Smooth muscle cell (in vitro differentiated cells): ENCODE measurements at regions not wholly inside any gene's neighbourhood (a gene's known extent, or its start where the extent isn't known, plus 50 kb on each side); places are given as distances from the start of the nearest gene placed in this dataset.

Experiments
- DNase-seq: peaks from one replicate; lab custom pipeline; 2025; ENCODE audit not compliant: unreplicated experiment; lab: John Stamatoyannopoulos, UW
- H2AFZ ChIP-seq: fragments of 200-600 bp; sonication (generic); 2 replicates; pipeline ENCODE4 v1.6.0; 2016; ENCODE audit warnings: antibody characterized with exemption, low read depth, mild to moderate bottlenecking
- H3F3A ChIP-seq: fragments of 200-600 bp; sonication (generic); 2 replicates; pipeline ENCODE4 v1.6.0; 2017; ENCODE audit warnings: antibody characterized with exemption, low read depth
- H3K27ac ChIP-seq: fragments of 200-600 bp; sonication (generic); 2 replicates; pipeline ENCODE4 v1.5.1; 2016; ENCODE audit warnings: low read depth, mild to moderate bottlenecking
- H3K27me3 ChIP-seq: fragments of 200-600 bp; sonication (generic); 2 replicates; pipeline ENCODE4 v1.6.1; 2016; ENCODE audit warnings: low read depth, mild to moderate bottlenecking
- H3K36me3 ChIP-seq: fragments of 200-600 bp; sonication (generic); 2 replicates; pipeline ENCODE4 v1.5.1; 2016; ENCODE audit warnings: low read depth
- H3K4me1 ChIP-seq: fragments of 200-600 bp; sonication (generic); 2 replicates; pipeline ENCODE4 v1.5.1; 2016; ENCODE audit warnings: low read depth
- H3K4me2 ChIP-seq: fragments of 200-600 bp; sonication (generic); 2 replicates; pipeline ENCODE4 v1.6.0; 2016; ENCODE audit warnings: mild to moderate bottlenecking
- H3K4me3 ChIP-seq: fragments of 200-600 bp; sonication (generic); 2 replicates; pipeline ENCODE4 v1.5.1; 2016; ENCODE audit warnings: mild to moderate bottlenecking
- H3K79me2 ChIP-seq: fragments of 200-600 bp; sonication (generic); 2 replicates; pipeline ENCODE4 v1.6.0; 2016; ENCODE audit warnings: low read depth, mild to moderate bottlenecking
- H3K9ac ChIP-seq: fragments of 200-600 bp; sonication (generic); 2 replicates; pipeline ENCODE4 v1.6.0; 2016; ENCODE audit warnings: low read depth
- H3K9me3 ChIP-seq: fragments of 200-600 bp; sonication (generic); replicated peaks from 2 replicates; pipeline ENCODE4 v1.5.1; 2016; ENCODE audit warnings: low read depth
- H4K20me1 ChIP-seq: fragments of 200-600 bp; sonication (generic); 2 replicates; pipeline ENCODE4 v1.6.0; 2016; ENCODE audit warnings: low read depth
- CTCF ChIP-seq: fragments of 200-600 bp; sonication (generic); IDR thresholded peaks from 2 replicates; pipeline ENCODE4 v1.5.1; 2017; ENCODE audit warnings: borderline replicate concordance, mild to moderate bottlenecking, antibody characterized with exemption; ENCODE audit not compliant: insufficient read depth, poor library complexity, severe bottlenecking
- WGBS: methylation state at CpG from one replicate; pipeline ENCODE4 v1.1.7; 2016; ENCODE audit warnings: low lambda C conversion rate; 5-methylcytosine and 5-hydroxymethylcytosine counted together

- no peaks in the 10 kb centered on the region for H3K27me3 ChIP-seq
- no peaks in the 10 kb centered on the region for H3K4me1 ChIP-seq
- WGBS, result 53% methylated on average over 1 of the region's 1 CpG
These were observed 217.5 kb downstream of the RAP2B start for GRCh38 chr3:153379516-153379915.

GRCh38 chr3:153385343-153385742, 223.3 kb downstream of the RAP2B start:
- Histone ChIP-seq H3K79me2 (no peaks in the 10 kb centered on the region), H3K4me2 (no peak overlapping the region), H4K20me1 (no peaks in the 10 kb centered on the region), H2AFZ (no peak overlapping the region), H3K36me3 (no peaks in the 10 kb centered on the region), H3K9ac (no peak overlapping the region), H3F3A (no peaks in the 10 kb centered on the region), H3K27me3 (no peaks in the 10 kb centered on the region), H3K4me1 (no peaks in the 10 kb centered on the region), H3K4me3 (no peak overlapping the region), H3K9me3 (no peaks in the 10 kb centered on the region), H3K27ac (no peak overlapping the region)
- no peak for TF ChIP-seq CTCF
- DNase-seq, result no peak

More at GRCh38 chr3:153379516-153379915, 217.5 kb downstream of the RAP2B start:
- Histone ChIP-seq H2AFZ (no peak overlapping the region), H3K9ac (no peak overlapping the region), H3K36me3 (no peaks in the 10 kb centered on the region), H3K4me2 (no peak overlapping the region), H4K20me1 (no peaks in the 10 kb centered on the region), H3K79me2 (no peaks in the 10 kb centered on the region), H3F3A (no peaks in the 10 kb centered on the region), H3K9me3 (no peaks in the 10 kb centered on the region), H3K27ac (no peak overlapping the region), H3K4me3 (no peak overlapping the region)
- no peak for TF ChIP-seq CTCF
- no peak for DNase-seq

- peaks cover 8% of the 10 kb centered on the region for H3K36me3 ChIP-seq
- no peaks in the 10 kb centered on the region for H3K27me3 ChIP-seq
- no peaks in the 10 kb centered on the region for H3K79me2 ChIP-seq
- TF ChIP-seq CTCF, result no peak
- H2AFZ ChIP-seq, result no peak overlapping the region
- H3K4me1 ChIP-seq, result no peaks in the 10 kb centered on the region
- no peak for DNase-seq
- no peak overlapping the region for H3K4me2 ChIP-seq
- no peak overlapping the region for H3K9ac ChIP-seq
- peaks cover 6% of the 10 kb centered on the region for H3K9me3 ChIP-seq
- H3K4me3 ChIP-seq, result no peak overlapping the region
- H3F3A ChIP-seq, result no peaks in the 10 kb centered on the region
- no peak overlapping the region for H3K27ac ChIP-seq
- 80% methylated on average over 2 of the region's 2 CpGs for WGBS
- no peaks in the 10 kb centered on the region for H4K20me1 ChIP-seq
These were observed 230.3 kb downstream of the RAP2B start for GRCh38 chr3:153392363-153392762.

DNA sequence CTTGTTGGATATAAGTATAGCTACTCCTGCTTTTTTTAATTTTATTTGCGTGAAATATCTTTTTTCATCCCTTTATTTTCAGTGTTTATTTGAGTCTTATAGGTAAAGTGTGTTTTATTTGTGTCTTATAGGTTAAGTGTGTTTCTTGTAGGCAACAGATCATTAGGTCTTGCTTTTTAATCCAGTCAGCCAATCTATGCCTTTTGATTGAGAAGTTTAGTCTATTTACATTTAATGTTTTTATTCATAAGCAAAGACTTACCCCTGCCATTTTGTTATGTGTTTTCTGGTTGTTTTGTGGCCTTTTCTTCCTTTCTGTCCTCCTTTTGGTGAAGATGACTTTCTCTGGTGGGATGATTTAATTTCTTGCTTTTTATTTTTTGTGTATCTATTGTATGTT, 232.0 kb downstream of the RAP2B start:
- WGBS, result 93% methylated on average over 1 of the region's 1 CpG
- Histone ChIP-seq H2AFZ (no peak overlapping the region), H3K27ac (no peak overlapping the region), H3F3A (no peaks in the 10 kb centered on the region), H3K27me3 (no peaks in the 10 kb centered on the region), H3K4me2 (no peak overlapping the region), H3K9me3 (peaks cover 6% of the 10 kb centered on the region), H3K4me3 (no peak overlapping the region), H3K4me1 (no peaks in the 10 kb centered on the region), H4K20me1 (no peaks in the 10 kb centered on the region), H3K36me3 (peaks cover 8% of the 10 kb centered on the region), H3K79me2 (no peaks in the 10 kb centered on the region), H3K9ac (no peak overlapping the region)
- no peak for DNase-seq
- no peak for TF ChIP-seq CTCF
